Gastrocnemius medialis (tissue), 4 donors: ENCODE measurements at regions not wholly inside any gene's neighbourhood (a gene's known extent, or its start where the extent isn't known, plus 50 kb on each side); places are given as distances from the start of the nearest gene placed in this dataset.

Experiments used
- ATAC-seq, 2 donors: fragments of 150-250 bp; one replicate each; pipeline ENCODE4 v1.9.1; 2016
- DNase-seq, 2 donors: peaks; one replicate each; pipeline ENCODE4 v3.0.0-alpha.2; 2019
- H3K27ac ChIP-seq, 4 donors: fragments of 200-600 bp; sonication (generic); 1 replicate in 1 of 4; 2 replicates in 3 of 4; pipeline ENCODE4 v1.5.1; 2016 to 2018; ENCODE audit warnings: mild to moderate bottlenecking in 2 of 4, moderate library complexity in 1 of 4
- H3K27me3 ChIP-seq, 3 donors: fragments of 200-600 bp; sonication (generic) in 2 of 3; 1 replicate in 1 of 3; 2 replicates in 2 of 3; pipeline versions ENCODE4 v1.5.1 to v1.6.0; 2016 to 2019; ENCODE audit warnings: mild to moderate bottlenecking in 1 of 3, moderate library complexity in 1 of 3
- H3K36me3 ChIP-seq, 2 donors: fragments of 200-600 bp; sonication (generic) in 1 of 2; one replicate each; pipeline ENCODE4 v1.5.1; 2017 to 2018
- H3K4me1 ChIP-seq, 2 donors: fragments of 200-600 bp; sonication (generic) in 1 of 2; one replicate each; pipeline ENCODE4 v1.5.1; 2016 to 2017; ENCODE audit warnings: mild to moderate bottlenecking in 2 of 2
- H3K4me3 ChIP-seq, 4 donors: fragments of 200-600 bp; sonication (generic) in 3 of 4; 1 replicate in 1 of 4; 2 replicates in 3 of 4; pipeline ENCODE4 v1.5.1; 2016 to 2019; ENCODE audit warnings: mild to moderate bottlenecking in 2 of 4
- H3K9me3 ChIP-seq, 3 donors: fragments of 200-600 bp; sonication (generic) in 2 of 3; 1 replicate in 1 of 3; 2 replicates in 2 of 3; pipeline ENCODE4 v1.5.1; 2016 to 2019
- CTCF ChIP-seq, 5 experiments: fragments of 450-650 bp in 3 of 5; fragments of 200-600 bp in 2 of 5; sonication (generic) in 2 of 5; IDR thresholded peaks in 4 of 5; conservative IDR thresholded peaks in 1 of 5; 1 replicate in 4 of 5; 2 replicates in 1 of 5; pipeline ENCODE4 v1.5.1; 2016 to 2019; ENCODE audit warnings: antibody characterized with exemption in 5 of 5, mild to moderate bottlenecking in 3 of 5, moderate library complexity in 3 of 5
- POLR2A ChIP-seq, 2 donors: fragments of 450-650 bp; IDR thresholded peaks; one replicate each; pipeline ENCODE4 v1.6.1; 2017; ENCODE audit warnings: antibody characterized with exemption in 2 of 2, mild to moderate bottlenecking in 2 of 2, moderate library complexity in 2 of 2
- in situ Hi-C, 4 donors: fragments of 200-750 bp; cut with MboI; loops; one replicate each; pipeline versions ENCODE4 v1.15.0 to v1.8.0; 2017; ENCODE audit warnings: low sequenced_read_pairs in 4 of 4
- intact Hi-C: fragments of 100-400 bp; cut with DNase I; formaldehyde crosslinking; loops from one replicate; pipeline ENCODE4 v1.15.1; 2023; ENCODE audit warnings: low total_unique reads

DNA sequence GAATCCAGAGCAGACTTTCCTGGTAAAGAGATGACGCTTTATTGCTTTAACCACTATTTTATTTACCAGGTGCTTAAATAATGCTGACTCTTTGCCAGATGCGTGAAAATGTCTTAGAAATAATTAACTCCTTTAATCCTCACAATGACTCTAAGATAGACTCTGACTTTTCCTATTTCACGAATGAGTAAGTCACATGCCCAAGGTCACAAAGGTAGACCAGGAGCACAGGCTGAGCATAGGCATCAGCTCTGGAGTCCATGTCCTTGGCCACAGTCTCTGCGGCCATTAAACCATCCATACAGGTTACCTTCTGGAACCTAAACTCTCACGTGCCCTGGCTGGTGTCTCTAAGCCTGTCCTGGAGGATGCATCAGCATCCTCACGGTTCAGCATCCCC is 87.3 kb downstream of the ERCC5 start:
- intact Hi-C loops (no loop called here), in situ Hi-C loops (no loop called here)
- no peaks in the 10 kb centered on the region for H3K27me3 ChIP-seq
- DNase-seq (no peak), ATAC-seq (no peak)
- no peaks in the 10 kb centered on the region for H3K9me3 ChIP-seq
- peaks cover 4 to 14% of the 10 kb centered on the region in 2 donors for H3K4me1 ChIP-seq
- no peaks in the 10 kb centered on the region for H3K36me3 ChIP-seq
- no peak overlapping the region for H3K27ac ChIP-seq
- H3K4me3 ChIP-seq: no peak overlapping the region
- no peak for TF ChIP-seq CTCF (IDR thresholded peaks at IDR 0.05 in 4 of 5, conservative IDR thresholded peaks at IDR 0.05 in 1 of 5)

DNA sequence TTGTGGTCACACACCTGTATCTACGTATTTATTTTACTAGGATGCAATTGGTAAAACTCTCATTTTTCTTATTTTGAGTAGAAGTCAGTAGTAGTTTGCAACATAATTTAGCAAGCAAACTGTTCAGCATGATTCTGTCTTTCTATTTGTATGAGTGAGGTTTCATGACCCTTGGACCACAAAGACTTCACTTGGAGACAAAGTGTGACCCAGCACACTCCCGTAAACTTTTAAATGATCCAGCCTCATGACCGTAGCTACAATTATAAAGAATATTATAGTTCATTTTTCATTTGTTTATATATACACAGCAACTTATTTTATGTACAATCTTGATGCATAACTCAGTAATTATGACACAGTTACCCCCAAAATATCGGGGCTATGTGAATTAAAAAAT is 86.5 kb downstream of the ERCC5 start:
- in situ Hi-C loops: no loop called here
- TF ChIP-seq POLR2A (IDR thresholded peaks at IDR 0.05) (no peak), CTCF (IDR thresholded peaks at IDR 0.05 in 4 of 5, conservative IDR thresholded peaks at IDR 0.05 in 1 of 5) (no peak)

DNA sequence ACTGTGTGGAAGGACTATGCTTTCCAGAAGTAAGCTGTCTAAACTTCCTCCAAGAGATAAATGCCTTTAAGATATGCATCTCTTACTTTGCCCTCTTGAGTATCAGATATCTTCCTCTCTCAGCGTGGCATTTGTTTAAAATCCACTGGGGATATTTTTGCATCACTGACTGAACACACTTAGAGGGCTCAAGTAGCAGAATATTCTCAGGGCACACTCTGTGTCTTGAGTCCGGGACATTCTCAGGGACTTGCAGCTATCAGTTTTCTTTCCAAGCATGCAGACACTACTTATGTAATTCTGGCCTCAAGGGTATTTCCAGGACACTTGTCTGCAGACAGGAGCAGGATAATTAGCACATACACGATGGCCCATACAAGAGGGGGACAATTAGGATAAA is 84.7 kb downstream of the ERCC5 start:
- in situ Hi-C loops (no loop called here), intact Hi-C loops (no loop called here)
- H3K27me3 ChIP-seq: no peaks in the 10 kb centered on the region
- H3K9me3 ChIP-seq: no peaks in the 10 kb centered on the region
- no peak for TF ChIP-seq CTCF (IDR thresholded peaks at IDR 0.05 in 4 of 5, conservative IDR thresholded peaks at IDR 0.05 in 1 of 5)
- TF ChIP-seq POLR2A (IDR thresholded peaks at IDR 0.05): no peak
- H3K4me1 ChIP-seq: peaks cover 4 to 14% of the 10 kb centered on the region in 2 donors
- no peak overlapping the region for H3K4me3 ChIP-seq
- peak; percentile 31 for DNase-seq
- H3K27ac ChIP-seq: peak overlapping the region in 2 of 4 donors; percentile 52 to 65
- H3K36me3 ChIP-seq: no peaks in the 10 kb centered on the region
- peak; percentile 98 for ATAC-seq

More for the DNA sequence above, 86.5 kb downstream of the ERCC5 start:
- H3K27me3 ChIP-seq: no peaks in the 10 kb centered on the region
- no peak for DNase-seq
- peaks cover 4 to 14% of the 10 kb centered on the region in 2 donors for H3K4me1 ChIP-seq
- no peak overlapping the region for H3K27ac ChIP-seq
- H3K36me3 ChIP-seq: no peaks in the 10 kb centered on the region
- intact Hi-C loops: no loop called here
- H3K9me3 ChIP-seq: no peaks in the 10 kb centered on the region
- no peak for ATAC-seq
- no peak overlapping the region for H3K4me3 ChIP-seq

DNA sequence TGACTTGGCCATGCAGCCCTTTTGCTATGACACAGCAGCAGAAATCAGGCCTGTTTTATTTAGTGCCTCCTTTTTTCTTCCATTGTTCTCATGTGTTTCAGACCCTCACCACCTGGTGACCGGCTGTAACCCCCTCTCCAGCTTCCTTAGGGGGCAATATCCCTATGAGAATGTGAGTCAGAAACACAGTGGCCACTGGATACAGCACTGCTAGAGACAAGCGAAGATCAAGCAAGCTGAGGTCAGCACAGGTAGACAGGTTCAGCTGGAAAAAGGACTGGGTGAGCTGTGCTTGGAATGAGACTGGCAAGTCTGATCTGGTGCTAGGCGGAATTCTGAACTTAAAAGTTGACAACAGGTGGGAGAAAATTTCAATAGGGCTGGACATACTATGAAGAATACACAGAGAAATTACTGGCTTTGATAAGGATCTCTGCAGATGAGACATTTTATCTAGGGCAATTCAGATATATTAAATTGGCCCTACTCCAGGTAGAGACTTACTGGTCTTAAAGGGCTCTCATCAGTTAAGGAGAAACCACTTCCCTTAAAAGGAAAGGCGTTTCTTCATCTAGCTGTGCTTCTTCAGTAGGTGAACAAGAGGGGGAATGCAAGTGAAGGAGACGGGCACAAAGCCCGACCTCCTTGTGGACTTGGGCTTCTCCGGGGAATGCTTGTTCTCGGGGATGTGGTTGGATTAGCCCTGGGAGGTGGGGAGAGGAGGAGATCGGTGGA is 83.3 kb downstream of the ERCC5 start:
- H3K4me1 ChIP-seq: peaks cover 4 to 14% of the 10 kb centered on the region in 2 donors
- H3K27ac ChIP-seq: no peak overlapping the region
- no peaks in the 10 kb centered on the region for H3K9me3 ChIP-seq
- intact Hi-C loops (no loop called here), in situ Hi-C loops (no loop called here)
- DNase-seq: no peak
- no peak overlapping the region for H3K4me3 ChIP-seq
- H3K27me3 ChIP-seq: no peaks in the 10 kb centered on the region
- no peak for TF ChIP-seq CTCF (IDR thresholded peaks at IDR 0.05 in 4 of 5, conservative IDR thresholded peaks at IDR 0.05 in 1 of 5)
- TF ChIP-seq POLR2A (IDR thresholded peaks at IDR 0.05): no peak
- no peaks in the 10 kb centered on the region for H3K36me3 ChIP-seq
- no peak for ATAC-seq
